Body of pancreas (tissue), 4 donors: ENCODE measurements at regions not wholly inside any gene's neighbourhood (a gene's known extent, or its start where the extent isn't known, plus 50 kb on each side); places are given as distances from the start of the nearest gene placed in this dataset.
"Not testable (repeated sequence)": the region's sequence is repeated elsewhere in the genome, so short reads cannot be mapped to it uniquely, and the experiment has no call there.

ENCODE experiments used
- ATAC-seq: fragments of 150-250 bp; one replicate; pipeline ENCODE4 v1.9.1; 2016
- DNase-seq, 4 donors: peaks; one replicate each; pipeline ENCODE4 v3.0.0-alpha.2; 2019
- H3K27ac ChIP-seq, 4 donors: fragments of 200-600 bp; sonication (generic); 1 replicate in 3 of 4; 2 replicates in 1 of 4; pipeline versions ENCODE4 v1.5.1 to v1.6.1; 2016 to 2019; ENCODE audit warnings: mild to moderate bottlenecking in 1 of 4, mixed read lengths in 1 of 4, moderate library complexity in 1 of 4
- H3K27me3 ChIP-seq, 2 donors: fragments of 200-600 bp; sonication (generic); one replicate each; pipeline ENCODE4 v1.6.0; 2016; ENCODE audit warnings: mild to moderate bottlenecking in 1 of 2
- H3K36me3 ChIP-seq, 2 donors: fragments of 200-600 bp; sonication (generic); replicated peaks in 1 of 2; 2 replicates each; pipeline ENCODE4 v1.5.1; 2016; ENCODE audit warnings: low read depth in 2 of 2; ENCODE audit not compliant: insufficient read depth in 1 of 2
- H3K4me1 ChIP-seq: fragments of 200-600 bp; sonication (generic); one replicate; pipeline ENCODE4 v1.6.0; 2016
- H3K4me3 ChIP-seq, 2 donors: fragments of 200-600 bp; sonication (generic); 1 replicate in 1 of 2; 2 replicates in 1 of 2; pipeline ENCODE4 v1.5.1; 2016 to 2019
- H3K9me3 ChIP-seq, 3 donors: fragments of 200-600 bp; sonication (generic); 1 replicate in 2 of 3; 2 replicates in 1 of 3; pipeline ENCODE4 v1.5.1; 2016
- POLR2A ChIP-seq, 3 donors: fragments of 450-650 bp; IDR thresholded peaks; one replicate each; pipeline ENCODE4 v1.6.1; 2016; ENCODE audit warnings: antibody characterized with exemption in 3 of 3, mild to moderate bottlenecking in 2 of 3
- WGBS, 2 donors: methylation state at CpG; one replicate each; pipeline ENCODE4 v1.1.5; 2017; 5-methylcytosine and 5-hydroxymethylcytosine counted together
- intact Hi-C: fragments of 100-400 bp; cut with DNase I; formaldehyde crosslinking; loops from one replicate; pipeline ENCODE4 v1.15.1; 2023
- TF ChIP-seq, protein P1 (sequence below), 7 experiments: fragments of 450-650 bp in 4 of 7; fragments of 200-600 bp in 3 of 7; sonication (generic) in 3 of 7; IDR thresholded peaks; one replicate each; pipeline ENCODE4 v1.5.1; 2016 to 2019; ENCODE audit warnings: antibody characterized with exemption in 7 of 7

DNA sequence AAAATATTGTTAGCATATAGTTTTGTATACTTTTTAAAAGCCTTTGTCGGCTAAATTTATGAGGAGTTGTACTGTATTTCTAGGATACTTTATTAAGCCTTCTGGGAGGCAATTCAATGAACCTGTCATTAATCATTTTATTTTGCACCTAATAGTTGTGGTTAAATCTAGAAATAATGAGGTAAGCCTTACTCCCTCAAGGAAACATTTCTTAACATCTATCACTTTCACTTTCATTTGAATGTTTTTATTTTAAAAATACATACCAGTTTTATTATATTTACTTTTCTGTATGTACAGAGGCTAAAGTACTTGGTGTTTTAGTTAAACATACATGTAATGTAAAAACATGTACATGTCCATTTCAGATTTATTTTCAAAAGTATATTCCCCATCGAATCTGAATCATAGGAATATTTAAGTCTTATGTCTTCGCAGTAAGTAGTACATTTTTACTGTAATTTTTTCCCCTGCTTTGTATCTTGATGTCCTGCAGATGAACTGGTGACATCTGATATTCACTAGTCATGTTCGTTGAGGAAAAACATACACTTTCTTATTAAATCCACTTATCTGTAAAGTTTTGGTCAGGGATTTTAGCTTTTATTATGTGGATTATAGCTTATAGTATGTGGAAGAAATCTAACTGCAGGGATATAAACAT, 82.8 kb downstream of the DISP1 start:
- intact Hi-C loops = no loop called here
- DNase-seq (no peak), ATAC-seq (no peak)
- WGBS, 2 donors = 46 to 55% methylated on average over 4 of the region's 4 CpGs
- Histone ChIP-seq H3K27ac (no peak overlapping the region), H3K9me3 (no peaks in the 10 kb centered on the region), H3K27me3 (no peaks in the 10 kb centered on the region), H3K36me3 (no peaks in the 10 kb centered on the region), H3K4me3 (no peak overlapping the region), H3K4me1 (no peaks in the 10 kb centered on the region)
- no peak for TF ChIP-seq POLR2A (IDR thresholded peaks at IDR 0.05)
- TF ChIP-seq, protein P1, sequence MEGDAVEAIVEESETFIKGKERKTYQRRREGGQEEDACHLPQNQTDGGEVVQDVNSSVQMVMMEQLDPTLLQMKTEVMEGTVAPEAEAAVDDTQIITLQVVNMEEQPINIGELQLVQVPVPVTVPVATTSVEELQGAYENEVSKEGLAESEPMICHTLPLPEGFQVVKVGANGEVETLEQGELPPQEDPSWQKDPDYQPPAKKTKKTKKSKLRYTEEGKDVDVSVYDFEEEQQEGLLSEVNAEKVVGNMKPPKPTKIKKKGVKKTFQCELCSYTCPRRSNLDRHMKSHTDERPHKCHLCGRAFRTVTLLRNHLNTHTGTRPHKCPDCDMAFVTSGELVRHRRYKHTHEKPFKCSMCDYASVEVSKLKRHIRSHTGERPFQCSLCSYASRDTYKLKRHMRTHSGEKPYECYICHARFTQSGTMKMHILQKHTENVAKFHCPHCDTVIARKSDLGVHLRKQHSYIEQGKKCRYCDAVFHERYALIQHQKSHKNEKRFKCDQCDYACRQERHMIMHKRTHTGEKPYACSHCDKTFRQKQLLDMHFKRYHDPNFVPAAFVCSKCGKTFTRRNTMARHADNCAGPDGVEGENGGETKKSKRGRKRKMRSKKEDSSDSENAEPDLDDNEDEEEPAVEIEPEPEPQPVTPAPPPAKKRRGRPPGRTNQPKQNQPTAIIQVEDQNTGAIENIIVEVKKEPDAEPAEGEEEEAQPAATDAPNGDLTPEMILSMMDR (IDR thresholded peaks at IDR 0.05) = no peak

- intact Hi-C loops = no loop called here
- WGBS, 2 donors = 30 to 32% methylated on average over 1 of the region's 1 CpG
- no peaks in the 10 kb centered on the region for H3K9me3 ChIP-seq
- H3K27me3 ChIP-seq = no peaks in the 10 kb centered on the region
- DNase-seq (no peak), ATAC-seq (no peak)
- no peak overlapping the region for H3K4me3 ChIP-seq
- H3K36me3 ChIP-seq = no peaks in the 10 kb centered on the region
- H3K4me1 ChIP-seq = no peaks in the 10 kb centered on the region
- TF ChIP-seq, protein P1 (IDR thresholded peaks at IDR 0.05) = no peak
- no peak for TF ChIP-seq POLR2A (IDR thresholded peaks at IDR 0.05)
- no peak overlapping the region for H3K27ac ChIP-seq
These were observed 83.3 kb downstream of the DISP1 start for GRCh38 chr1:222898191-222898527.

- 83 to 84% methylated on average over 4 of the region's 4 CpGs for WGBS, 2 donors
- Histone ChIP-seq H3K36me3 (no peaks in the 10 kb centered on the region), H3K27ac (no peak overlapping the region), H3K9me3 (no peaks in the 10 kb centered on the region), H3K4me1 (no peaks in the 10 kb centered on the region), H3K4me3 (no peak overlapping the region), H3K27me3 (no peaks in the 10 kb centered on the region)
- ATAC-seq (no peak), DNase-seq (no peak)
- intact Hi-C loops = no loop called here
- TF ChIP-seq, protein P1 (IDR thresholded peaks at IDR 0.05) = no peak
- TF ChIP-seq POLR2A (IDR thresholded peaks at IDR 0.05) = no peak
These were observed 84.6 kb downstream of the DISP1 start for GRCh38 chr1:222899471-222899870.

DNA sequence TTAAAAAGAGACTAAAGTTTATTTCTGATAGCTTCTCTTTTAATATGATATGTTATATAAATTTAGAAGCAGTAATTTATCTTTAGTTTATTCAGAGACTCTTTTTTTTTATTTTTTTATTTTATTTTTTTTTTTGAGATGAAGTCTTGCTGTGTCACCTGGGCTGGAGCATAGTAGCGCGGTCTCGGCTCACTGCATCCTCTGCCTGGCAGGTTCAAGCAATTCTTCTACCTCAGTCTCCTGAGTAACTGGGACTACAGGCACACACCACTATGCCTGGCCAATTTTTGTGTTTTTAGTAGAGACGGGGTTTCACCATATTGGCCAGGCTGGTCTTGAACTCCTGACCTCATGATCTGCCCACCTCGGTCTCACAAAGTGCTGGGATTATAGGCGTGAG, 89.6 kb downstream of the DISP1 start:
- H3K4me3 ChIP-seq = no peak overlapping the region
- no peak for DNase-seq
- no peak overlapping the region for H3K27ac ChIP-seq
- no peaks in the 10 kb centered on the region for H3K27me3 ChIP-seq
- no peaks in the 10 kb centered on the region for H3K36me3 ChIP-seq
- no peaks in the 10 kb centered on the region for H3K4me1 ChIP-seq
- intact Hi-C loops = no loop called here
- WGBS, 2 donors = 83 to 96% methylated on average over 6 of the region's 6 CpGs
- ATAC-seq = no peak
- TF ChIP-seq, protein P1 (IDR thresholded peaks at IDR 0.05) = no peak
- no peak for TF ChIP-seq POLR2A (IDR thresholded peaks at IDR 0.05)
- no peaks in the 10 kb centered on the region for H3K9me3 ChIP-seq

GRCh38 chr1:222905151-222905550, 90.3 kb downstream of the DISP1 start:
- ATAC-seq (no peak), DNase-seq (no peak)
- intact Hi-C loops = no loop called here
- TF ChIP-seq, protein P1 (IDR thresholded peaks at IDR 0.05) = no peak
- TF ChIP-seq POLR2A (IDR thresholded peaks at IDR 0.05) = no peak
- no peak overlapping the region for H3K27ac ChIP-seq
- WGBS, 2 donors = 91 to 93% methylated on average over 3 of the region's 3 CpGs
- no peaks in the 10 kb centered on the region for H3K36me3 ChIP-seq
- no peaks in the 10 kb centered on the region for H3K9me3 ChIP-seq
- H3K4me1 ChIP-seq = no peaks in the 10 kb centered on the region
- H3K4me3 ChIP-seq = no peak overlapping the region
- H3K27me3 ChIP-seq = no peaks in the 10 kb centered on the region

DNA sequence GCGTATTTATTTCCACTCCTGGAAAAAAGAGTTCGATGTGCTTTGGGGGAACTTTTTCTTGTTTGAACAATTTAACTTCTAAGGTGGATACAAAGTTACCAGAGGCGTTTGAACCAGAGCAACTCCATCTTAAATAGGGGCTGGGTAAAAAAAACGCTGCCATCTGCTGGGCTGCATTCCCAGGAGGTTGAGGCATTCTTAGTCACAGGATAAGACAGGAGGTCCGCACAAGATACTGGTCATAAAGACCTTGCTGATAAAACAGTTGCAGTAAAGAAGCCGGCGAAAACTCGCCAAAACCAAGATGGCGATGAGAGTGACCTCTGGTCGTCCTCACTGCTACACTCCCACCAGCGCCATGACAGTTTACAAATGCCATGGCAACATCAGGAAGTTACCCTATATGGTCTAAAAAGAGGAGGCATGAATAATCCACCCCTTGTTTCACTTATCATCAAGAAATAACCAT, 91.5 kb downstream of the DISP1 start:
- WGBS, 2 donors = 88 to 91% methylated on average over 11 of the region's 11 CpGs
- not testable (repeated sequence) for ATAC-seq

More for the DNA sequence above, 91.5 kb downstream of the DISP1 start:
- intact Hi-C loops, H3K27ac ChIP-seq, DNase-seq, H3K27me3 ChIP-seq, H3K9me3 ChIP-seq, H3K4me3 ChIP-seq, H3K4me1 ChIP-seq, H3K36me3 ChIP-seq: not testable (repeated sequence)
